ENCODE measurements at regions not wholly inside any gene's neighbourhood (a gene's known extent, or its start where the extent isn't known, plus 50 kb on each side); places are given as distances from the start of the nearest gene placed in this dataset.

- TF ChIP-seq CTCF (IDR thresholded peaks at IDR 0.05) (no peak), POLR2A (IDR thresholded peaks at IDR 0.05) (no peak)
- ATAC-seq (no peak), DNase-seq (no peak)
- Histone ChIP-seq H3K36me3 (no peaks in the 10 kb centered on the region), H3K9me3 (no peaks in the 10 kb centered on the region), H3K4me1 (peaks cover 11 to 85% (median 63%) of the 10 kb centered on the region in 12 donors), H3K4me3 (no peak overlapping the region), H3K27ac (peak overlapping the region in 5 of 12 donors; percentile 0 to 47 (median 12)), H3K27me3 (no peaks in the 10 kb centered on the region)
- 75 to 92% (median 82%) methylated on average over 1 of the region's 1 CpG for WGBS, 4 donors
- intact Hi-C loops (cut with DNase I): no loop called here
Measured at GRCh38 chr20:19929012-19929360, 88.2 kb upstream of the NAA20 start.

GRCh38 chr20:19929481-19930145 lies 87.5 kb upstream of the NAA20 start:
- no peak for DNase-seq
- Histone ChIP-seq H3K27ac (peak overlapping the region in 5 of 12 donors; percentile 0 to 47 (median 12)), H3K36me3 (no peaks in the 10 kb centered on the region), H3K27me3 (no peaks in the 10 kb centered on the region), H3K4me3 (no peak overlapping the region), H3K9me3 (no peaks in the 10 kb centered on the region), H3K4me1 (peaks cover 11 to 91% (median 69%) of the 10 kb centered on the region in 12 donors)
- no peak for TF ChIP-seq CTCF (IDR thresholded peaks at IDR 0.05)
- no peak for TF ChIP-seq POLR2A (IDR thresholded peaks at IDR 0.05)
- no peak for ATAC-seq
- intact Hi-C loops (cut with DNase I): loop anchor here in 1 of 10 donors (5.0 kb wide), 1 partner anchor 42 kb away; no protein-coding TSS in a partner anchor
- WGBS, 4 donors: 66 to 72% (median 71%) methylated on average over 6 to 7 of the region's 7 CpGs

- 64 to 84% (median 69%) methylated on average over 5 of the region's 5 CpGs for WGBS, 4 donors
- H3K36me3 ChIP-seq: peaks cover 0 to 5% (median 0%) of the 10 kb centered on the region in 9 donors
- no peak overlapping the region for H3K4me3 ChIP-seq
- H3K27me3 ChIP-seq: no peaks in the 10 kb centered on the region
- H3K4me1 ChIP-seq: peaks cover 11 to 98% (median 72%) of the 10 kb centered on the region in 12 donors
- intact Hi-C loops (cut with DNase I): loop anchor here in 1 of 10 donors (5.0 kb wide), 1 partner anchor 43 kb away; no protein-coding TSS in a partner anchor
- no peaks in the 10 kb centered on the region for H3K9me3 ChIP-seq
- ATAC-seq (no peak), DNase-seq (no peak)
- H3K27ac ChIP-seq: peak overlapping the region in 4 of 12 donors; percentile 8 to 47 (median 16)
- TF ChIP-seq CTCF (IDR thresholded peaks at IDR 0.05): no peak
- no peak for TF ChIP-seq POLR2A (IDR thresholded peaks at IDR 0.05)
Measured at GRCh38 chr20:19930426-19930825, 86.7 kb upstream of the NAA20 start.

GRCh38 chr20:19932170-19932667 lies 84.9 kb upstream of the NAA20 start:
- DNase-seq (peak in 4 of 5 donors; percentile 61 to 75 (median 72)), ATAC-seq (peak in 3 of 4 donors; percentile 61 to 74 (median 64))
- Histone ChIP-seq H3K4me3 (no peak overlapping the region), H3K27ac (peak overlapping the region; percentile 39 to 85 (median 76)), H3K27me3 (no peaks in the 10 kb centered on the region), H3K9me3 (no peaks in the 10 kb centered on the region), H3K4me1 (peaks cover 11 to 98% (median 69%) of the 10 kb centered on the region in 12 donors), H3K36me3 (peaks cover 0 to 22% (median 0%) of the 10 kb centered on the region in 9 donors)
- peak in 2 of 12 donors; percentile 8 to 11 for TF ChIP-seq CTCF (IDR thresholded peaks at IDR 0.05)
- TF ChIP-seq POLR2A (IDR thresholded peaks at IDR 0.05): no peak
- intact Hi-C loops (cut with DNase I): loop anchor here in 1 of 10 donors (5.0 kb wide), 1 partner anchor 45 kb away; no protein-coding TSS in a partner anchor
- WGBS, 4 donors: 2 to 10% (median 3%) methylated on average over 9 of the region's 9 CpGs

Measured in heart left ventricle (tissue), 16 donors.